ENCODE measurements at regions not wholly inside any gene's neighbourhood (a gene's known extent, or its start where the extent isn't known, plus 50 kb on each side); places are given as distances from the start of the nearest gene placed in this dataset.

DNA sequence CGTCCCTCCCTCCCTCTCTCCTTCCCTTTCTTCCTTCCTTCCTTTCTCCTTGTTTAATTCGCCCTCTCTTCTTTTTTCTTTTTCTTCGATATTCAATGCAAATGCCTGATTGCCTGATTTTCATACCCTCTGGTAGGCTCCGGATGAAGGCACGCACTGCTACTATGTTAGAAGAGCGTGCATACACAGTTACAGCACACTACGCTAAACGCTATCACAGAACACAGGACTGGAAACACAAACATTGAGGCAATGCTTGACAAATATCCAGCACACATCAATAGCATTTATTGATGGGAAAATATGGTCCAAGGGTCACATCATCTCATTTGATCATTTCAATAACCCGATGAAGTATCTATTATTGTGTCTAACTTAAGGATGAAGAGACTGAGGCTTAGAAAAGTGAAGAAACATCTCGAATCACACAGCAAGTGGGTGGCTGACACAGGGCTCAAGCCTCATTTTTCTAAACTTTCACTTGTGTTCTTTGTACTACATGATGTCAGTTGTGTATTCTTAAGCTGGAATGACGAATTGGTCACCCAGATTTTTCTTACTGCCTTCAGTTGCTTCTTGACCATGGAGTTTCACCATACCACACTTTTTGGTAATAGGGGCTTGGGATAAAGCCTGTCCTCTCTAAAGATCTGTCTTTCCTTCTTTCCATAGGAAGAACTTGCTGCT is 101.8 kb downstream of the TRIB2 start:
- H3K4me1 ChIP-seq (ENCODE audit: insufficient read depth, low read length): 0 out of 2 replicates have a peak, but pooled peaks cover 4% of the 10 kb centered on the region
- H3K9me3 ChIP-seq (ENCODE audit: control insufficient read depth, insufficient read depth, low read length): no peaks in the 10 kb centered on the region
- no peak overlapping the region for H3K9ac ChIP-seq (ENCODE audit: low read depth, low read length)
- no peaks in the 10 kb centered on the region for H3K36me3 ChIP-seq (ENCODE audit: insufficient read depth, low read length)

DNA sequence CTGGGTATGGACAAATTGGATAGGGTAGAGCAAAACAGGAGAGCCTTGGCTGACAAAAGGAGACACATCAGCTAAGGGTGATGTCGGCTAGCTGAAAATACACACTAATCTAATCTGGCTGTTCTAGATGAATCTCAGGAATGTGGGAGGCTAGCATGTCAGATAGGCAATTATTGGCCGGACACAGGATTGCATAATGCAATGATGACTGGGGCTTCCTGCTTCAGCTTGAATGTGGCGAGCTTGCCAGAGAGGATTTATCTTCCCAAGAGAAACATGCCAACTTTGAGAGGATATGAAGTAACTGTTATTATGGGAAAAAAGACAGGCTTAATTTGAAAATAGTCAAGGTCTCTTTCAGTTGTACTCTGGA is 102.4 kb downstream of the TRIB2 start:
- Histone ChIP-seq H3K9ac (ENCODE audit: low read depth, low read length) (no peak overlapping the region), H3K9me3 (ENCODE audit: control insufficient read depth, insufficient read depth, low read length) (no peaks in the 10 kb centered on the region), H3K36me3 (ENCODE audit: insufficient read depth, low read length) (no peaks in the 10 kb centered on the region), H3K4me1 (ENCODE audit: insufficient read depth, low read length) (0 out of 2 replicates have a peak, but pooled peaks cover 4% of the 10 kb centered on the region)

DNA sequence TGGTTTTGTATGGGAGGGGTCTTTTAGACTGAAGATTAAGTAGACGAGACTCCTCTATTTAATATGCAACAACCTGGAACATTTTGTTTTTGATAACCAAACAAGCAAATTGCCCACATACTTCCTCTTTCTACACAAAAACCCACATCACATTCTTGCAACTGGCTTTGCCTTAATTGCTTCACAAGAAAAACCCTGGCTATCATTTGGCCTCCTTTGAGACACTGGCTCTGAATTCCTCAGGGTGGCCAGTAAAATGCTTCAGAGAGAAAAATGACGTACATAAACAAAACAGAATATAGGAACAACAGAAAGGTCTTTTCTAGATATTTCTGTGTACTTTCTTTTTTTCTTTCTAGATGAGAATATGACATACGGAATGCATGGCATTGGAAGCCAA is 103.0 kb downstream of the TRIB2 start:
- no peak overlapping the region for H3K9ac ChIP-seq (ENCODE audit: low read depth, low read length)

DNA sequence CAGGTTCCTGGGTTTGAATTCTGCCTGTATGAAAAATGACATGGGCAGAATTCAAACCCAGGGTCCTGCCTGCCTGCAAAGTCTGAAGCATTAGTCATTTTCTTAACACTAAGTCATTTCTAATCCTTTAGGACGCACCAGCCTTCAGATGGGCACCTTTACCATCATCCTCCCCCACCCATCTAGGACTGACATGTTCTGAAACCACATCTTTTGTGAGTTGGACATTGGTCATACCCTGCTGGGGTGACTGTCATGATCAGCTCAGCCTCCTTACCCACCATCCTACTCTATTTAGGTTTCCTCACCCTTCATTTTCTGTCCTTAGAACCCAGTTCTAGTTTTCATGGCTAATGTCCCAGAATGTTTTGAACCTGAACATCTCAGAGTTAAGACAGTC is 104.9 kb downstream of the TRIB2 start:
- no peaks in the 10 kb centered on the region for H3K36me3 ChIP-seq (ENCODE audit: insufficient read depth, low read length)
- no peak overlapping the region for H3K9ac ChIP-seq (ENCODE audit: low read depth, low read length)
- peaks cover 4% of the 10 kb centered on the region; the same call in 1 of the 2 replicates for H3K4me1 ChIP-seq (ENCODE audit: insufficient read depth, low read length)
- no peaks in the 10 kb centered on the region for H3K9me3 ChIP-seq (ENCODE audit: control insufficient read depth, insufficient read depth, low read length)

More for the DNA sequence above, 103.0 kb downstream of the TRIB2 start:
- no peaks in the 10 kb centered on the region for H3K9me3 ChIP-seq (ENCODE audit: control insufficient read depth, insufficient read depth, low read length)
- H3K4me1 ChIP-seq (ENCODE audit: insufficient read depth, low read length): peaks cover 4% of the 10 kb centered on the region; the same call in 1 of the 2 replicates
- H3K36me3 ChIP-seq (ENCODE audit: insufficient read depth, low read length): no peaks in the 10 kb centered on the region

DNA sequence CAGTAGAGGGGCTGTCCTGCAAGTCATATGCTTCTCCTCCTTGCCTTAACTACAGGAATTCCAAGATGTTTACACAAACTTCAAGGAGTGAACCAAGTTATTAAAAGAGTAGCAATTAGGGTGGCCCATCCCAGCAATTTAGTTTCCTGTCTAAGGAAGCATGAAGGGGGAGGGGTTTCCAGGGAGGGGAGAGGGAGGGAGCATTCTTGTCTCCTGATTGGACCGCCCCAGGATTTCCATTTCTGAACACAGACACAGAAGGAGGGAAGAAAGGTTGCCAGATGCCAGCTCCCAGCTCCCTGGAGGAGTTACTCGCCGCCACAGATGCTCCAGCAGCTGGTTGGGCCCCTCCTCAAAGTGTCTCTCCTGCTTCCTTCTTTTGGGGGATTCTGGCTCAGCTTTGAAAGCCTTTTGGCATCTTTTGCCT is 107.6 kb downstream of the TRIB2 start:
- Histone ChIP-seq H3K9ac (ENCODE audit: low read depth, low read length) (no peak overlapping the region), H3K36me3 (ENCODE audit: insufficient read depth, low read length) (no peaks in the 10 kb centered on the region), H3K4me1 (ENCODE audit: insufficient read depth, low read length) (peaks cover 5% of the 10 kb centered on the region; the same call in 1 of the 2 replicates), H3K9me3 (ENCODE audit: control insufficient read depth, insufficient read depth, low read length) (no peaks in the 10 kb centered on the region)

DNA sequence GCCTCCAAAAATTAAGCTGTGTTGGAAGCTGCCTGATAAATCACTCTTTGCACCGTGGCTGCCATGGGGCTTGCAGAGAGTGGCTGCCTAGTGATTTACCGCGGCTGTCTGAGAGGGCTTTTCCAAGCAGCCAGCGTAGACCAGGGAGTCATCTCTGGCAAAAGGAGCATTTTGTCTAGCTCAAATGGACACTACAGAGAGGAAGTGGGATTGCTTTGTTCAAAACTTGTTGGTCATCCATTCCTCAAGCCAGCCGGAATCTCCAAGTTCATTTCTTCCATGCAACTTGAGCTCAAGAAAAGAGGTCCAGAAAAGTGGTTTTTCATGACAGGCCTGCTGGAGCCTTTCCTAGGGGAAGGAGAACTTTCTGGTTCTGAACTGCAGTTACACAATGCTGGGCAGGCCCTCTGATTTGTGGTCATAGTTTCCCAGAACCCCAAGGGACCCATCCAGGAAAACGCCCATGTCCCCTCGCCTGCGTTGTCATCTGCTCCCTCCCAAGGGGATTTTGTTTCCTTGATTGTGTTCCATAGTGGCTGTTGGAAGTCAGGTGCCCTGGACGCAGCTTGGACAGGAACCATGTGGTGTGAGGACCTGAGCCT is 108.1 kb downstream of the TRIB2 start:
- Histone ChIP-seq H3K36me3 (ENCODE audit: insufficient read depth, low read length) (no peaks in the 10 kb centered on the region), H3K9ac (ENCODE audit: low read depth, low read length) (no peak overlapping the region), H3K9me3 (ENCODE audit: control insufficient read depth, insufficient read depth, low read length) (no peaks in the 10 kb centered on the region), H3K4me1 (ENCODE audit: insufficient read depth, low read length) (peaks cover 3% of the 10 kb centered on the region)

DNA sequence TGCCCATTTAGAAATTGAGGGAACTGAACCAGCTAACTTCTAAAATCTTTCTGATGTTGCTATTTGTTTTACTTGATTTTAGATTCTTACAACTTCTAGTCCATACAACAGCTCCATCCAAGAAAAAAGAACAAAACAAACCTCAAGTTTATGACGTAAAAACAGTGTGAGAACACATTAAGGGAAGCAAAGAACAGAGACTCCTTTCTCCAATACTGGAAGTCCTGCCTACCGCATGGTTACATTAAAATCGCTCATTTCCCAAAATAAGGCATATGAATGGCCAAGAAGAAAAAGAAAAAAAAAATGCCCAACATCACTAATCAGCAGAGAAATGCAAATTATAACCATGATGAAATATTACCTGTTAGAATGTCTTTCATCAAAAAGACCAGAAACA is 110.0 kb downstream of the TRIB2 start:
- H3K36me3 ChIP-seq (ENCODE audit: insufficient read depth, low read length): no peaks in the 10 kb centered on the region
- H3K9ac ChIP-seq (ENCODE audit: low read depth, low read length): no peak overlapping the region

DNA sequence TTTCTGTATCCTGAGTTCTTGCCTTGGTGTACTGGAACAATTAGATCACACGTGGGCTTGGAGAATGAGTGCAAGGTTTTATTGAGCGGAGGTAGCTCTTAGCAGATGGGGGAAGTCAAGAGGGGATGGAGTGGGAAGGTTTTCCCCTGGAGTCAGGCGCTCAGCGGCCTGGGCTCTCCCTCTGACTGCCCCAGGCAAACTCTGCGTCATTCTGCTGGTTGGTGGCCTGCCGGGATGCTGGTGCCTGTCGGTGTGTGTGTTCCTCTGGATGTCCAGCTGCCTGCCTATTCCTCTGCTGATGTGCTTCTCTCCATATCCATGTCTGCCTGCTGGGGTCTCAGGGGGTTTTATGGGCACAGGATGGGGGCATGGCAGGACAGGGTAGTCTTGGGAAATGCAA is 111.0 kb downstream of the TRIB2 start:
- H3K9me3 ChIP-seq (ENCODE audit: control insufficient read depth, insufficient read depth, low read length): no peaks in the 10 kb centered on the region
- H3K4me1 ChIP-seq (ENCODE audit: insufficient read depth, low read length): peaks cover 3% of the 10 kb centered on the region
- no peaks in the 10 kb centered on the region for H3K36me3 ChIP-seq (ENCODE audit: insufficient read depth, low read length)
- H3K9ac ChIP-seq (ENCODE audit: low read depth, low read length): no peak overlapping the region

More for the DNA sequence above, 110.0 kb downstream of the TRIB2 start:
- Histone ChIP-seq H3K4me1 (ENCODE audit: insufficient read depth, low read length) (peaks cover 3% of the 10 kb centered on the region), H3K9me3 (ENCODE audit: control insufficient read depth, insufficient read depth, low read length) (no peaks in the 10 kb centered on the region)

DNA sequence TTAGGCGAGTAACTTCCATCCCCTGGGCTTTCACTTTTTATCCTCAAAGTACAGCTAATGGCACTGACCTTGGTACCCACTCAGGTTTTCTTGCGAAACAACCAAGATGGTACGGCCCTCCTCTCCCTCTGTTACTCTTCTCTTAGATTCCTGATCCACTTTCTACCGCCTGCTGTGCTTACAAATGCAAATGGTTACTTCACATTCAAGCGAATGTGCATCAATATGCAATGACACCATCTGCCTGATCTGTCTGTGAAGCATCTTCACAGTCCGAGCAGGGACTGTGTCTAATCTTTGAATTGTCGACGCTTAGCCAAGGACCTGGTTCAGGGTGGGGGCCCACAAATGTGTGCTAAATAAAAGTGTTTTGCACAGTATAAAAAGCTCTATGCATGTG is 112.2 kb downstream of the TRIB2 start:
- no peak overlapping the region for H3K9ac ChIP-seq (ENCODE audit: low read depth, low read length)
- H3K9me3 ChIP-seq (ENCODE audit: control insufficient read depth, insufficient read depth, low read length): no peaks in the 10 kb centered on the region
- H3K4me1 ChIP-seq (ENCODE audit: insufficient read depth, low read length): peaks cover 3% of the 10 kb centered on the region
- no peaks in the 10 kb centered on the region for H3K36me3 ChIP-seq (ENCODE audit: insufficient read depth, low read length)

DNA sequence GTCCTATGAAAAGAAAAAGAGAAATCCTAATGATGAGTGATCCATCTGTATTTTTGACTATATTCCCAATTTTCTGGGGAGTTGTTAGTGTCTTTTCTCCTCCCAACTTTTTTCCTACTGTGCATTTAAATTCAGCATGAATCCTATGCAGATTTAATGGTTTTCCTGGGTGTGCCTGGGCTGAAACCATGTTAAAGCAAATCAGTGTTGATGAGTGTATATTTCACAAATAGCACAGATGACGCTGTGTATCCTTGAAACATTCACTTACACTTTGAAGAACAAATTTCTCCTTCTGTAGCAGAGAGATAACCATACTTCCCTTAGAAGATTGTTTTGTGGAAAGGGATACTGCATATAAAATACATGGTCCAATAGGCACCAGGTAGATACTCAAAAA is 114.3 kb downstream of the TRIB2 start:
- Histone ChIP-seq H3K36me3 (ENCODE audit: insufficient read depth, low read length) (no peaks in the 10 kb centered on the region), H3K9me3 (ENCODE audit: control insufficient read depth, insufficient read depth, low read length) (no peaks in the 10 kb centered on the region), H3K4me1 (ENCODE audit: insufficient read depth, low read length) (peaks cover 3% of the 10 kb centered on the region; the same call in 1 of the 2 replicates), H3K9ac (ENCODE audit: low read depth, low read length) (no peak overlapping the region)

DNA sequence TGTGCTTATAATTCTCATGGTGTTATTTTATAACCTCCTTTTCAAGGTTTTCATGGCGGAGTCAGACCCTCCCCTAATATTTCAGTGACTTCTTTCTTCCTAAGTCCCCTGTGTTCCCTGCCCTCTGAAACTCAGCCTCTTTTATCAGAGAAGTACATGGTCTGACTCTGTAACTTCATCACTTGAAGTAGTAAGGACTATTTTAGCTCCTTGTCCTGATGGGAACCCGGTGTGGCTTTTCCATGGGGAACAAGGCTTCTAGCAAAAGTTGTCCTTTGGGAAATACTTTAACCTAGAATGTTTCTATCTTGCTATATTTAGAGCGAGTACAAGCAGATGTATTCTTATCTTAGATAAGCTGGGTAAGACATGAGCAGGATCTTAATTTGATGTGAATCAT is 117.5 kb downstream of the TRIB2 start:
- no peaks in the 10 kb centered on the region for H3K9me3 ChIP-seq (ENCODE audit: control insufficient read depth, insufficient read depth, low read length)
- H3K4me1 ChIP-seq (ENCODE audit: insufficient read depth, low read length): no peaks in the 10 kb centered on the region; the same call in 1 of the 2 replicates
- H3K36me3 ChIP-seq (ENCODE audit: insufficient read depth, low read length): no peaks in the 10 kb centered on the region
- no peak overlapping the region for H3K9ac ChIP-seq (ENCODE audit: low read depth, low read length)

DNA sequence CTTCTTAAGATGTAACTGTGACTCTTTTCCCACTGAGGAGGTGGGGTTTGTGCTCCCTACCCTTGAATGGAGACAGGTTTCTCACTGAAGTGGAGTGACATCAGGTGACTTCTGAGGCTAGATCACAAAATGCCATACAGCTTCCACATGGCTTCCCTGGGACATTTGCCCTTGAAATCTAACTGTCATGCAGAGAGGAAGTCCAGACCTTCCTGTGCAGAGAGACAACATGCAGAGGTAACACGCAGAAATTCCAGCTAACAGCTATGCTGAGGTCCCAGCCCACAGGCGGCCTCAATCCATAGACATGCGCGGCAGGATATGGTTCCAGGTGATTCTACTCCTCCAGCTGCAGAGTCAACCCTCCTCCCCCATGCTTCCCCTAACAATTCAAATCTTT is 119.0 kb downstream of the TRIB2 start:
- Histone ChIP-seq H3K9ac (ENCODE audit: low read depth, low read length) (no peak overlapping the region), H3K9me3 (ENCODE audit: control insufficient read depth, insufficient read depth, low read length) (no peaks in the 10 kb centered on the region), H3K36me3 (ENCODE audit: insufficient read depth, low read length) (no peaks in the 10 kb centered on the region), H3K4me1 (ENCODE audit: insufficient read depth, low read length) (no peaks in the 10 kb centered on the region)

DNA sequence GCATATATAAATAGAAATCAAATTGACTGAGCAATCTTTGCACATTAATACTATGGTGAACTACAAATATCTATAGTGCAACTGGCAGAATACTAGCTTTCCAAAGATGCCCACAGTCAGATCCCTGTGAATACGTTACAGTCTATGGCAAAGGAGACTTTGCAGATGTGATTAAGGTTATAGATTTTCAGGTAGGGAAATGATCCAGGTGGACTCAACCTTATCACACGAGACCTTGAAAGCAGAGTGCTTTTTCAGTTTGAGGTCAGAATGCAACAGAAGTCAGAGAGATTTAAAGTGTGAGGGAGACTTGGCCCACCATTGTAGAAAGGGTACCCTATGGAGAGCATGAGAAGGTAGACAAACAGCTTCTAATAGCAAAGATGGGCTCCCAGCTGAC is 122.6 kb downstream of the TRIB2 start:
- Histone ChIP-seq H3K9ac (ENCODE audit: low read depth, low read length) (no peak overlapping the region), H3K4me1 (ENCODE audit: insufficient read depth, low read length) (no peaks in the 10 kb centered on the region), H3K9me3 (ENCODE audit: control insufficient read depth, insufficient read depth, low read length) (no peaks in the 10 kb centered on the region), H3K36me3 (ENCODE audit: insufficient read depth, low read length) (no peaks in the 10 kb centered on the region)

DNA sequence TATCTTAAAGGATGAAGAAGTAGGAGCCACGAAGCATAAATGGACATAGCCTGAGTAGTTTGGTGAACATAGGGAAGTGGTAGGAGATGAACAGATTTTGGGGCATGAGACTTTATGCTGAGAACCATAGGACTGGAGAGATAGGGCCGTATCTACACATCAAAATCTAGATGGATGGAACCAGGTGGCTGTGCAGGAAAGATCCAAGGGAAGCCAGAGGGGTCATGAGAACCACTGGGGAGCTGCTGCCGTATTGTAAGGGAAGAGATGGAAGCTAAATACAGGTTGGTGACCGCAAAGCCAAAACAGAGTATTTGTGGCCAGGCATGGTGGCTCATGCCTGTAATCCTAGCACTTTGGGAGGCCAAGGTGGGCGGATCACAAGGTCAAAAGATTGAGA is 124.3 kb downstream of the TRIB2 start:
- H3K4me1 ChIP-seq (ENCODE audit: insufficient read depth, low read length): no peaks in the 10 kb centered on the region
- no peaks in the 10 kb centered on the region for H3K9me3 ChIP-seq (ENCODE audit: control insufficient read depth, insufficient read depth, low read length)
- H3K9ac ChIP-seq (ENCODE audit: low read depth, low read length): no peak overlapping the region
- no peaks in the 10 kb centered on the region for H3K36me3 ChIP-seq (ENCODE audit: insufficient read depth, low read length)

DNA sequence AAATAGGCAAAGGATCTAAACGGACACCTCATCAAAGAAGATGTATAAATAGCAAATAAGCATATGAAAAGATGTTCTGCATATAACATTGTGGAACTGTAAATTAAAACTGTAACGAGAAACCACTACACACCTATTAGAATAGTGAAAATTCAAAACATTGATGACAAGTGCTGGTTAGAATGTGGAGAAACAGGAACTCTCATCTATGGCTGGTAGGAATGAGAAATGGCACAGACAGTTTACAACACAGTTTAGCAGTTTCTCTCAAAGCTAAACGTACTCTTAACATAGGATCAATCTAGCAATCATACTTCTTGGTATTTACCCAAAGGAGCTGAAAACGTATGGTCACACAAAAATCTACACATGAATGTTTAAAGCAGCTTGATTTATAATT is 126.2 kb downstream of the TRIB2 start:
- no peaks in the 10 kb centered on the region for H3K9me3 ChIP-seq (ENCODE audit: control insufficient read depth, insufficient read depth, low read length)
- no peaks in the 10 kb centered on the region for H3K4me1 ChIP-seq (ENCODE audit: insufficient read depth, low read length)
- no peaks in the 10 kb centered on the region for H3K36me3 ChIP-seq (ENCODE audit: insufficient read depth, low read length)
- no peak overlapping the region for H3K9ac ChIP-seq (ENCODE audit: low read depth, low read length)
